ENCODE measurements at regions not wholly inside any gene's neighbourhood (a gene's known extent, or its start where the extent isn't known, plus 50 kb on each side); places are given as distances from the start of the nearest gene placed in this dataset.

DNA sequence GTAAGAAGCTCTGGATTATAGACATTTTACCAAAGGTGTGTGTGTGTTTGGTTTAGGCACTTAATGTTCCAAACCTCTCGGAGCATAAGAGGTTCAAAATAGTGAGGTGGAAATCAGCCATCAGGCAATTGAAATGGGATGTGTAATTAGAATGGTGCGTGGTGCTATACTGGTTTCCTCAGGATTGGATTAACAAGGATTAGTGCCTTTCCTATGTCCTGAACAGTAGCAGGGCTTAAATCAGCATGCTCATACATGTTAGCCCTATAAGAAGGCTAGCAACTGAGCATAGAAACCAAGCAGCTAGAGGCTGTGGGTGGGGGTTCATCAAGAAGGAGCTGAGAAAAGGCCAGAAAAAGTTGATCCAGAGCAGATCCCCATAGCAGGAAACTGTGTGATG, 256.8 kb upstream of the CXXC4 start:
- ATAC-seq: no peak
- TF ChIP-seq ZFP3 (CRISPR knock-in tag; IDR thresholded peaks at IDR 0.05) (no peak), ISL1 (CRISPR knock-in tag; IDR thresholded peaks at IDR 0.05) (no peak), ARNTL (CRISPR knock-in tag; IDR thresholded peaks at IDR 0.05; ENCODE audit: borderline replicate concordance, low read depth) (no peak), ESRRG (CRISPR knock-in tag; IDR thresholded peaks at IDR 0.05) (no peak), CSDC2 (CRISPR knock-in tag; IDR thresholded peaks at IDR 0.05) (no peak), RARB (CRISPR knock-in tag; IDR thresholded peaks at IDR 0.05) (no peak), ZNF8 (CRISPR knock-in tag; IDR thresholded peaks at IDR 0.05) (no peak), SNAI2 (CRISPR knock-in tag; IDR thresholded peaks at IDR 0.05) (no peak), ZNF565 (CRISPR knock-in tag; conservative IDR thresholded peaks at IDR 0.05; ENCODE audit: low read depth) (no peak), POU6F1 (CRISPR knock-in tag; IDR thresholded peaks at IDR 0.05; ENCODE audit: borderline replicate concordance, low read depth) (no peak), PPARA (CRISPR knock-in tag; IDR thresholded peaks at IDR 0.05; ENCODE audit: borderline replicate concordance) (no peak), ZFP30 (CRISPR knock-in tag; IDR thresholded peaks at IDR 0.05) (no peak)
- TF ChIP-seq, protein P1, sequence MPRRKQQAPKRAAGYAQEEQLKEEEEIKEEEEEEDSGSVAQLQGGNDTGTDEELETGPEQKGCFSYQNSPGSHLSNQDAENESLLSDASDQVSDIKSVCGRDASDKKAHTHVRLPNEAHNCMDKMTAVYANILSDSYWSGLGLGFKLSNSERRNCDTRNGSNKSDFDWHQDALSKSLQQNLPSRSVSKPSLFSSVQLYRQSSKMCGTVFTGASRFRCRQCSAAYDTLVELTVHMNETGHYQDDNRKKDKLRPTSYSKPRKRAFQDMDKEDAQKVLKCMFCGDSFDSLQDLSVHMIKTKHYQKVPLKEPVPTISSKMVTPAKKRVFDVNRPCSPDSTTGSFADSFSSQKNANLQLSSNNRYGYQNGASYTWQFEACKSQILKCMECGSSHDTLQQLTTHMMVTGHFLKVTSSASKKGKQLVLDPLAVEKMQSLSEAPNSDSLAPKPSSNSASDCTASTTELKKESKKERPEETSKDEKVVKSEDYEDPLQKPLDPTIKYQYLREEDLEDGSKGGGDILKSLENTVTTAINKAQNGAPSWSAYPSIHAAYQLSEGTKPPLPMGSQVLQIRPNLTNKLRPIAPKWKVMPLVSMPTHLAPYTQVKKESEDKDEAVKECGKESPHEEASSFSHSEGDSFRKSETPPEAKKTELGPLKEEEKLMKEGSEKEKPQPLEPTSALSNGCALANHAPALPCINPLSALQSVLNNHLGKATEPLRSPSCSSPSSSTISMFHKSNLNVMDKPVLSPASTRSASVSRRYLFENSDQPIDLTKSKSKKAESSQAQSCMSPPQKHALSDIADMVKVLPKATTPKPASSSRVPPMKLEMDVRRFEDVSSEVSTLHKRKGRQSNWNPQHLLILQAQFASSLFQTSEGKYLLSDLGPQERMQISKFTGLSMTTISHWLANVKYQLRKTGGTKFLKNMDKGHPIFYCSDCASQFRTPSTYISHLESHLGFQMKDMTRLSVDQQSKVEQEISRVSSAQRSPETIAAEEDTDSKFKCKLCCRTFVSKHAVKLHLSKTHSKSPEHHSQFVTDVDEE (CRISPR knock-in tag; IDR thresholded peaks at IDR 0.05): no peak
- TF ChIP-seq, protein P2, sequence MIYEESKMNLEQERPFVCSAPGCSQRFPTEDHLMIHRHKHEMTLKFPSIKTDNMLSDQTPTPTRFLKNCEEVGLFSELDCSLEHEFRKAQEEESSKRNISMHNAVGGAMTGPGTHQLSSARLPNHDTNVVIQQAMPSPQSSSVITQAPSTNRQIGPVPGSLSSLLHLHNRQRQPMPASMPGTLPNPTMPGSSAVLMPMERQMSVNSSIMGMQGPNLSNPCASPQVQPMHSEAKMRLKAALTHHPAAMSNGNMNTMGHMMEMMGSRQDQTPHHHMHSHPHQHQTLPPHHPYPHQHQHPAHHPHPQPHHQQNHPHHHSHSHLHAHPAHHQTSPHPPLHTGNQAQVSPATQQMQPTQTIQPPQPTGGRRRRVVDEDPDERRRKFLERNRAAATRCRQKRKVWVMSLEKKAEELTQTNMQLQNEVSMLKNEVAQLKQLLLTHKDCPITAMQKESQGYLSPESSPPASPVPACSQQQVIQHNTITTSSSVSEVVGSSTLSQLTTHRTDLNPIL (CRISPR knock-in tag; IDR thresholded peaks at IDR 0.05; ENCODE audit: low read depth): no peak
- TF ChIP-seq, protein P3, sequence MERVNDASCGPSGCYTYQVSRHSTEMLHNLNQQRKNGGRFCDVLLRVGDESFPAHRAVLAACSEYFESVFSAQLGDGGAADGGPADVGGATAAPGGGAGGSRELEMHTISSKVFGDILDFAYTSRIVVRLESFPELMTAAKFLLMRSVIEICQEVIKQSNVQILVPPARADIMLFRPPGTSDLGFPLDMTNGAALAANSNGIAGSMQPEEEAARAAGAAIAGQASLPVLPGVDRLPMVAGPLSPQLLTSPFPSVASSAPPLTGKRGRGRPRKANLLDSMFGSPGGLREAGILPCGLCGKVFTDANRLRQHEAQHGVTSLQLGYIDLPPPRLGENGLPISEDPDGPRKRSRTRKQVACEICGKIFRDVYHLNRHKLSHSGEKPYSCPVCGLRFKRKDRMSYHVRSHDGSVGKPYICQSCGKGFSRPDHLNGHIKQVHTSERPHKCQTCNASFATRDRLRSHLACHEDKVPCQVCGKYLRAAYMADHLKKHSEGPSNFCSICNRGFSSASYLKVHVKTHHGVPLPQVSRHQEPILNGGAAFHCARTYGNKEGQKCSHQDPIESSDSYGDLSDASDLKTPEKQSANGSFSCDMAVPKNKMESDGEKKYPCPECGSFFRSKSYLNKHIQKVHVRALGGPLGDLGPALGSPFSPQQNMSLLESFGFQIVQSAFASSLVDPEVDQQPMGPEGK (CRISPR knock-in tag; IDR thresholded peaks at IDR 0.05; ENCODE audit: borderline replicate concordance): no peak

DNA sequence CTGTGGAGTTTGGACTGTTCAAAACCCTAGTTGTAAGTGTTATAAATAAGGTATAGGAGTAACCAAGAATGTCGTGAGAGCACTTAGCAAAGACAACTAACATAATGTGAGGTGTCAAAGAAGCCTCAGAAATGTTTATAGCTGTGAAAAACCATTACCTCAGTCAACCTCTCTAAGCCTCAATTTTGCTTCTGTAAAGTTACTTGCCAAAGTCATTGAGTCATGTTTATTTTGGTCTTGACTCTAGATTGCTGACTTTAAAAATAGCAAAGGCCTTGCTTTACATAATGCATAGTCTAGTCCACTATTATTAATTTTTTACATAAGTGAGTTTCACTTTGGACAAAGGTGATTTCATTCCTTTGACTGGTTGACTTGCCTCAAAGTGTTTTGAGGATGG, 257.6 kb upstream of the CXXC4 start:
- TF ChIP-seq ZNF8 (CRISPR knock-in tag; IDR thresholded peaks at IDR 0.05) (no peak), ZFP3 (CRISPR knock-in tag; IDR thresholded peaks at IDR 0.05) (no peak), RARB (CRISPR knock-in tag; IDR thresholded peaks at IDR 0.05) (no peak), ZFP30 (CRISPR knock-in tag; IDR thresholded peaks at IDR 0.05) (no peak)
- TF ChIP-seq, protein P1 (CRISPR knock-in tag; IDR thresholded peaks at IDR 0.05): no peak
- no peak for ATAC-seq

DNA sequence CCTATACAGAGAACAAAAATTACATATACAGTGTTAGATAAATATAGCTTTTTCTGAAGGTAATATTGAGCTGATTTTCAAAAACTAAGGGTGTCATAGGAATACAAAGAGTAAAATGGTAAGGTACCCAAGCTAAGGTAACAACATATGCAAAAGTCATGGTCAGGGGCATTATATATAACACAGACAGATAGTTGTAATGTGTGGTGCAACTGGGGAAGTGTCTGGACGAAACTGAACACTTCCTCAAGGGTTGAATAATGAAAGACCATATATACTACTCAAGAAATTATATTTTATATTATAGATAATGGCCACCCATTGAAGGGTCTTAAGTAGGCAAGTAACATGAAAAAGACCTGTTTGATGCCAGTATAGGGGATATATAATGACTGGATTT, 262.1 kb upstream of the CXXC4 start:
- TF ChIP-seq ARNTL (CRISPR knock-in tag; IDR thresholded peaks at IDR 0.05; ENCODE audit: borderline replicate concordance, low read depth): no peak
- TF ChIP-seq ZNF8 (CRISPR knock-in tag; IDR thresholded peaks at IDR 0.05): no peak
- no peak for TF ChIP-seq BACH2 (CRISPR knock-in tag; IDR thresholded peaks at IDR 0.05; ENCODE audit: borderline replicate concordance)
- TF ChIP-seq, protein P1 (CRISPR knock-in tag; IDR thresholded peaks at IDR 0.05): no peak
- no peak for TF ChIP-seq ISL1 (CRISPR knock-in tag; IDR thresholded peaks at IDR 0.05)
- no peak for TF ChIP-seq RARB (CRISPR knock-in tag; IDR thresholded peaks at IDR 0.05)
- TF ChIP-seq TOX (CRISPR knock-in tag; IDR thresholded peaks at IDR 0.05; ENCODE audit: borderline replicate concordance): no peak
- TF ChIP-seq OSR1 (CRISPR knock-in tag; IDR thresholded peaks at IDR 0.05): no peak
- TF ChIP-seq, protein P3 (CRISPR knock-in tag; IDR thresholded peaks at IDR 0.05; ENCODE audit: borderline replicate concordance): no peak
- TF ChIP-seq ZFP3 (CRISPR knock-in tag; IDR thresholded peaks at IDR 0.05): no peak
- no peak for TF ChIP-seq CSRNP3 (CRISPR knock-in tag; IDR thresholded peaks at IDR 0.05)
- no peak for TF ChIP-seq CSDC2 (CRISPR knock-in tag; IDR thresholded peaks at IDR 0.05)
- no peak for ATAC-seq

Measured in SK-N-SH treated with all-trans-retinoic acid at 6 μM for 48 hours (cell line).